ENCODE measurements at regions not wholly inside any gene's neighbourhood (a gene's known extent, or its start where the extent isn't known, plus 50 kb on each side); places are given as distances from the start of the nearest gene placed in this dataset.
"Not testable (repeated sequence)": the region's sequence is repeated elsewhere in the genome, so short reads cannot be mapped to it uniquely, and the experiment has no call there.

DNA sequence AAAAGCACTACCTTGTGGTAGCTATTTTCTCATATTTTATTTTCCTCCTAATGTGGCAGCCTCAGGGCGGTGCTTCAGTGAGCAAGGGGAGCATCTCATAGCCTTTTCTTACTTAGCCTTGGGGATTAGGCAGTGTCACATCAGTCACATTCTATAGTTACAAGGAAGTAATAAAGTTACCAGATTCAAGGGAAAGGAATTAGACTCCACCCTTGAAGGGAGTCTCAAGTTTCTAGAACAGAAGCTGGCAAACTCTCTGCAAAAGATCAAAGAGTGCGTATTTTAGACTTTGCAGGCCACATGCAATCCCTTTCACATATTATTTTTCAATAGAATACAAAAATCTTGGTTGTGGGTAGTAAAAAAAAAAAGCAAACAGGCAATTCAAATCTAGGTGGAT lies 350.4 kb downstream of the AMY1C start:
- TF ChIP-seq, protein P1, sequence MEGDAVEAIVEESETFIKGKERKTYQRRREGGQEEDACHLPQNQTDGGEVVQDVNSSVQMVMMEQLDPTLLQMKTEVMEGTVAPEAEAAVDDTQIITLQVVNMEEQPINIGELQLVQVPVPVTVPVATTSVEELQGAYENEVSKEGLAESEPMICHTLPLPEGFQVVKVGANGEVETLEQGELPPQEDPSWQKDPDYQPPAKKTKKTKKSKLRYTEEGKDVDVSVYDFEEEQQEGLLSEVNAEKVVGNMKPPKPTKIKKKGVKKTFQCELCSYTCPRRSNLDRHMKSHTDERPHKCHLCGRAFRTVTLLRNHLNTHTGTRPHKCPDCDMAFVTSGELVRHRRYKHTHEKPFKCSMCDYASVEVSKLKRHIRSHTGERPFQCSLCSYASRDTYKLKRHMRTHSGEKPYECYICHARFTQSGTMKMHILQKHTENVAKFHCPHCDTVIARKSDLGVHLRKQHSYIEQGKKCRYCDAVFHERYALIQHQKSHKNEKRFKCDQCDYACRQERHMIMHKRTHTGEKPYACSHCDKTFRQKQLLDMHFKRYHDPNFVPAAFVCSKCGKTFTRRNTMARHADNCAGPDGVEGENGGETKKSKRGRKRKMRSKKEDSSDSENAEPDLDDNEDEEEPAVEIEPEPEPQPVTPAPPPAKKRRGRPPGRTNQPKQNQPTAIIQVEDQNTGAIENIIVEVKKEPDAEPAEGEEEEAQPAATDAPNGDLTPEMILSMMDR (conservative IDR thresholded peaks at IDR 0.05; ENCODE audit: low read depth, low read length), result no peak
- H3K4me3 ChIP-seq (ENCODE audit: low read depth, low read length), result no peak overlapping the region
- no peak for DNase-seq (ENCODE audit: low read depth)

GRCh38 chr1:104105465-104105864 lies 355.8 kb downstream of the AMY1C start:
- TF ChIP-seq, protein P1 (conservative IDR thresholded peaks at IDR 0.05; ENCODE audit: low read depth, low read length), result no peak
- H3K4me3 ChIP-seq (ENCODE audit: low read depth, low read length), result no peak overlapping the region
- no peak for DNase-seq (ENCODE audit: low read depth)

- H3K4me3 ChIP-seq (ENCODE audit: low read depth, low read length), result no peak overlapping the region
- TF ChIP-seq, protein P1 (conservative IDR thresholded peaks at IDR 0.05; ENCODE audit: low read depth, low read length), result no peak
- DNase-seq (ENCODE audit: low read depth), result no peak
Observed at GRCh38 chr1:104120525-104120924, 370.8 kb downstream of the AMY1C start.

DNA sequence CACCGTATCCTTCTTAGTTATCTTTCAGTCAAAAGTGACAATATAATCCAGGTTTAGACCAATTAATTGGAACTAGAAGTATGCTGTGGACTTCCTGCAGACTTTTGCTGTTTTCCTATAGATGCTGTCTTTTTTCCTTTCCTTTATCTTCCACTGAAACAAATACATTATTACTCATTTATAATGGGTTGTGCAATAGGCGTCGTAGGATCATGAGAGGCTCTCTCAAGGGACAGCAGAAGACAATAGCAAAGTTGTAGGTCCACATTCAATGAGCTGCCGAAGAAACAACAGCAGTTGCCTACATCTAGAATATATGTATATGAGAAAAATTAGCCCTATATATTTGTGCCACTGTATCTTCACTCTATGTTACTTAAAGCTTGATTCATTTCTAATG lies 371.6 kb downstream of the AMY1C start:
- TF ChIP-seq, protein P1 (conservative IDR thresholded peaks at IDR 0.05; ENCODE audit: low read depth, low read length), result no peak
- no peak overlapping the region for H3K4me3 ChIP-seq (ENCODE audit: low read depth, low read length)
- no peak for DNase-seq (ENCODE audit: low read depth)

DNA sequence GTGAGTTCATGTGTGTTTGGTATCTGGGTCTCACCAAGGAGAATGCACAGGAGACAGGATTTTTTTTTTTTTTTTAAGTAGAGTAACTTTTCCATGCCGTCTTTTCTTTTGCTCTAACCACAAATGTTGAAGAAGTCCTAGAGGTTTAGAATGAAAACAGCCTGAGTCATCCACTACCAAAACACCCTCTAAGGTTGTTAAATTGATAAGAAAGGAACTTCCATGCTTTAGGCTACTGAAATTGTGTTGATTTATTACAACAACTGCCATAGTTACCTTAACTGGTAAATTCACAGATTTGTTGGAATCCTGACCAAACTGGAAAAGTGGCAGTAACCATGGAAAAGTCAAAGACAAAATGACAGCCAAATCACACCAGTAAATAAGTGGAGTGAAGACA lies 375.6 kb downstream of the AMY1C start:
- TF ChIP-seq, protein P1 (conservative IDR thresholded peaks at IDR 0.05; ENCODE audit: low read depth, low read length), result no peak
- H3K4me3 ChIP-seq (ENCODE audit: low read depth, low read length), result no peak overlapping the region
- peak; percentile 0 for DNase-seq (ENCODE audit: low read depth)

- TF ChIP-seq, protein P1 (conservative IDR thresholded peaks at IDR 0.05; ENCODE audit: low read depth, low read length), result no peak
- DNase-seq (ENCODE audit: low read depth), result no peak
- H3K4me3 ChIP-seq (ENCODE audit: low read depth, low read length), result no peak overlapping the region
Observed at GRCh38 chr1:104125970-104126369, 376.3 kb downstream of the AMY1C start.

GRCh38 chr1:104132382-104132973 lies 382.8 kb downstream of the AMY1C start:
- TF ChIP-seq, protein P1 (conservative IDR thresholded peaks at IDR 0.05; ENCODE audit: low read depth, low read length), result peak; percentile 24
- H3K4me3 ChIP-seq (ENCODE audit: low read depth, low read length), result no peak overlapping the region
- DNase-seq (ENCODE audit: low read depth), result peak; percentile 11

DNA sequence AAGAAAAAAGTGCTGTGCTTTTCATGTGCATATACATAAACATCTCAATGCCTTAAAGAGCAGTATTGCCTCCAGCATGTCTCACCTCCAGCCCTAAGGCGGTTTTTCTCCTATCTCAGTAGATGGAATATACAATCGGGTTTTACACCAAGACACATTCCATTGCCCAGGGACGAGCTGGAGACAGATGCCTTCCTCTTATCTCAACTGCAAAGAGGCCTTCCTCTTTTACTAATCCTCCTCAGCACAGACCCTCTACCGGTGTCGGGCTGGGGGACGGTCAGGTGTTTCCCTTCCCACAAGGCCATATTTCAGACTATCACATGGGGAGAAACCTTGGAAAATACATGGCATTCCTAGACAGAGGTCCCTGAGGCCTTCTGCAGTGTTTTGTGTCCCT lies 385.3 kb downstream of the AMY1C start:
- not testable (repeated sequence) for H3K4me3 ChIP-seq (ENCODE audit: low read depth, low read length); DNase-seq (ENCODE audit: low read depth)

All from choroid plexus epithelial cell (primary cell).